H9 (cell line): ENCODE measurements at regions not wholly inside any gene's neighbourhood (a gene's known extent, or its start where the extent isn't known, plus 50 kb on each side); places are given as distances from the start of the nearest gene placed in this dataset.

Experiments
- DNase-seq: peaks from one replicate; pipeline ENCODE4 v3.0.0-alpha.2; 2017
- H2AFZ ChIP-seq: one replicate; pipeline ENCODE4 v1.6.1; 2013; ENCODE audit warnings: mild to moderate bottlenecking, low read length, control low read depth, moderate library complexity
- H2AK5ac ChIP-seq: 2 replicates; pipeline ENCODE4 v1.6.1; 2013; ENCODE audit warnings: low read length, control low read depth, mixed read lengths; ENCODE audit not compliant: insufficient read length
- H2BK120ac ChIP-seq: one replicate; pipeline ENCODE4 v1.6.1; 2013; ENCODE audit warnings: low read depth, mild to moderate bottlenecking, low read length, control low read depth, inconsistent platforms; ENCODE audit not compliant: poor library complexity, severe bottlenecking
- H2BK12ac ChIP-seq: 2 replicates; pipeline ENCODE4 v1.6.1; 2013; ENCODE audit warnings: low read length, control low read depth, mixed read lengths, low read depth; ENCODE audit not compliant: insufficient read length
- H2BK15ac ChIP-seq: 2 replicates; pipeline ENCODE4 v1.6.1; 2013; ENCODE audit warnings: low read depth, low read length, control low read depth
- H2BK20ac ChIP-seq: one replicate; pipeline ENCODE4 v1.6.1; 2013; ENCODE audit warnings: low read depth, mild to moderate bottlenecking, low read length, control low read depth, inconsistent platforms; ENCODE audit not compliant: poor library complexity, severe bottlenecking
- H2BK5ac ChIP-seq: 2 replicates; pipeline ENCODE4 v1.6.1; 2013; ENCODE audit warnings: low read length, control low read depth, mixed read lengths; ENCODE audit not compliant: insufficient read length
- H3K14ac ChIP-seq: 2 replicates; pipeline ENCODE4 v1.6.1; 2013; ENCODE audit warnings: low read length, control low read depth; ENCODE audit not compliant: insufficient read depth
- H3K18ac ChIP-seq: 2 replicates; pipeline ENCODE4 v1.6.1; 2013; ENCODE audit warnings: low read depth, mild to moderate bottlenecking, mixed read lengths, low read length, control low read depth; ENCODE audit not compliant: insufficient read length
- H3K23ac ChIP-seq: 2 replicates; pipeline ENCODE4 v1.6.1; 2013; ENCODE audit warnings: low read length, control low read depth, mixed read lengths, low read depth; ENCODE audit not compliant: insufficient read length
- H3K23me2 ChIP-seq: 2 replicates; pipeline ENCODE4 v1.6.1; 2013; ENCODE audit warnings: low read depth, mild to moderate bottlenecking, mixed read lengths, low read length, control low read depth; ENCODE audit not compliant: insufficient read length, poor library complexity, severe bottlenecking
- H3K27ac ChIP-seq: 2 replicates; pipeline ENCODE4 v1.5.1; 2013; ENCODE audit warnings: low read length, control low read depth, mixed read lengths, low read depth; ENCODE audit not compliant: insufficient read length
- H3K27me3 ChIP-seq: 2 replicates; pipeline ENCODE4 v1.6.1; 2013; ENCODE audit warnings: low read length, control low read depth, inconsistent platforms; ENCODE audit not compliant: insufficient read depth
- H3K4ac ChIP-seq: 2 replicates; pipeline ENCODE4 v1.6.1; 2013; ENCODE audit warnings: low read depth, mild to moderate bottlenecking, control low read depth, inconsistent platforms, low read length, moderate library complexity
- H3K4me1 ChIP-seq: 2 replicates; pipeline ENCODE4 v1.6.1; 2013; ENCODE audit warnings: low read length, control low read depth, inconsistent platforms; ENCODE audit not compliant: insufficient read depth
- H3K4me2 ChIP-seq: 2 replicates; pipeline ENCODE4 v1.6.1; 2013; ENCODE audit warnings: low read length, control low read depth, mixed read lengths; ENCODE audit not compliant: insufficient read length, insufficient read depth
- H3K56ac ChIP-seq: 2 replicates; pipeline ENCODE4 v1.6.1; 2013; ENCODE audit warnings: low read depth, mild to moderate bottlenecking, mixed read lengths, low read length, control low read depth; ENCODE audit not compliant: insufficient read length
- H3K79me1 ChIP-seq: 2 replicates; pipeline ENCODE4 v1.6.1; 2013; ENCODE audit warnings: low read depth, mild to moderate bottlenecking, moderate library complexity, low read length, control low read depth, inconsistent platforms; ENCODE audit not compliant: insufficient read depth, poor library complexity, severe bottlenecking
- H3K79me2 ChIP-seq: 2 replicates; pipeline ENCODE4 v1.6.1; 2013; ENCODE audit warnings: low read length, control low read depth, inconsistent platforms; ENCODE audit not compliant: insufficient read depth
- H3K9ac ChIP-seq: 2 replicates; pipeline ENCODE4 v1.6.1; 2013; ENCODE audit warnings: low read length, control low read depth, mixed read lengths; ENCODE audit not compliant: insufficient read length; ENCODE audit errors: extremely low read depth
- H3K9me3 ChIP-seq: one replicate; pipeline ENCODE4 v1.6.1; 2013; ENCODE audit warnings: low read depth, low read length, inconsistent platforms; ENCODE audit not compliant: control insufficient read depth
- H3T11ph ChIP-seq: one replicate; pipeline ENCODE4 v1.6.1; 2013; ENCODE audit warnings: mild to moderate bottlenecking, low read length, control low read depth, inconsistent platforms
- H4K20me1 ChIP-seq: one replicate; pipeline ENCODE4 v1.6.1; 2013; ENCODE audit not compliant: control insufficient read depth, insufficient read length, insufficient read depth
- H4K5ac ChIP-seq: 2 replicates; pipeline ENCODE4 v1.6.1; 2013; ENCODE audit warnings: low read depth, mild to moderate bottlenecking, mixed read lengths, low read length, control low read depth; ENCODE audit not compliant: insufficient read length
- H4K8ac ChIP-seq: replicated peaks from 2 replicates; pipeline ENCODE4 v1.6.1; 2013; ENCODE audit warnings: low read length, control low read depth, mixed read lengths, low read depth; ENCODE audit not compliant: insufficient read length
- H4K91ac ChIP-seq: 2 replicates; pipeline ENCODE4 v1.6.1; 2013; ENCODE audit warnings: low read depth, mild to moderate bottlenecking, moderate library complexity, mixed read lengths, low read length, control low read depth; ENCODE audit not compliant: insufficient read length
- H3K27ac Mint-ChIP-seq, 3 experiments: 2 replicates in 2 of 3; 3 replicates in 1 of 3; pipeline ENCODE4 v1.8.0; 2020 to 2021; ENCODE audit warnings: mixed read lengths in 3 of 3, mild to moderate bottlenecking in 1 of 3, moderate library complexity in 1 of 3
- H3K27me3 Mint-ChIP-seq: 2 replicates; pipeline ENCODE4 v1.8.0; 2021; ENCODE audit warnings: low read depth, mild to moderate bottlenecking, moderate library complexity, mixed read lengths
- H3K36me3 Mint-ChIP-seq, 3 experiments: 2 replicates in 2 of 3; 3 replicates in 1 of 3; pipeline ENCODE4 v1.8.0; 2020 to 2021; ENCODE audit warnings: low read depth in 3 of 3, mixed read lengths in 3 of 3; ENCODE audit not compliant: insufficient read depth in 1 of 3
- H3K4me1 Mint-ChIP-seq, 2 experiments: 2 replicates each; pipeline ENCODE4 v1.8.0; 2020; ENCODE audit warnings: mixed read lengths in 2 of 2
- H3K4me3 Mint-ChIP-seq, 2 experiments: 2 replicates in 1 of 2; 3 replicates in 1 of 2; pipeline ENCODE4 v1.8.0; 2020 to 2021; ENCODE audit warnings: mild to moderate bottlenecking in 2 of 2, mixed read lengths in 2 of 2, moderate library complexity in 1 of 2
- H3K9me3 Mint-ChIP-seq, 2 experiments: 2 replicates in 1 of 2; 3 replicates in 1 of 2; pipeline ENCODE4 v1.8.0; 2020; ENCODE audit warnings: mild to moderate bottlenecking in 2 of 2, mixed read lengths in 2 of 2, moderate library complexity in 1 of 2
- WGBS: extraction: QIAGEN DNeasy Blood & Tissue Kit; methylation state at CpG from one replicate; pipeline ENCODE4 v1.1.7; 2013; ENCODE audit warnings: missing lambda C conversion rate, low lambda C conversion rate, mixed read lengths; ENCODE audit not compliant: insufficient read length; ENCODE audit errors: extremely low coverage; 5-methylcytosine and 5-hydroxymethylcytosine counted together
- TF ChIP-seq, protein P1 (sequence below): fragments of 200-600 bp; sonication (generic); conservative IDR thresholded peaks from 3 replicates; pipeline ENCODE4 v1.8.0; 2021; ENCODE audit warnings: antibody characterized with exemption, mild to moderate bottlenecking

DNA sequence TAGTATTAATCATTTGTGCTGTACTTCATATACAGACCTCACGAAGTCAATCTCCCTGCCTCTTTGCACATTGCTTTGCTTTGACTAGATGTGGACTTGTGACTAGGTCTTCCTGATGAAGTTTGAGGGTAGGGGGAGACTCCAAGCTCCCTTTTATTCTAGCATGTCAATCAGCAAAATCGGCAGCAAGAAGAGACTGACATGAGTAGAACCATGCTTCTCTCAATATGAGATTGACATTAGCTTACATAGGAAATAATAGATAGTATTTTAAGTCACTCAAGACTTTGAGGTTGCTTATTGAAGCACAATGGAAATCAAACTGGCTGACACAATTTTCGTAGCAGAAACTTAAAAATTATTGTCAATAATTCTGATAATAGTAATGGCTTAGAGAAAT, 866.4 kb upstream of the ADAMTS5 start:
- H3K4me1 ChIP-seq = no peaks in the 10 kb centered on the region
- H4K5ac ChIP-seq = no peak overlapping the region
- Mint-ChIP-seq H3K36me3 (no peaks in the 10 kb centered on the region), H3K9me3 (peaks cover 0 to 4% of the 10 kb centered on the region in 2 experiments; a peak in 1 of 5 replicates), H3K27ac (no peak overlapping the region), H3K27me3 (no peaks in the 10 kb centered on the region), H3K4me3 (no peak overlapping the region), H3K4me1 (no peaks in the 10 kb centered on the region)
- H2BK5ac ChIP-seq = no peak overlapping the region
- no peak overlapping the region for H3K27ac ChIP-seq
- TF ChIP-seq, protein P1, sequence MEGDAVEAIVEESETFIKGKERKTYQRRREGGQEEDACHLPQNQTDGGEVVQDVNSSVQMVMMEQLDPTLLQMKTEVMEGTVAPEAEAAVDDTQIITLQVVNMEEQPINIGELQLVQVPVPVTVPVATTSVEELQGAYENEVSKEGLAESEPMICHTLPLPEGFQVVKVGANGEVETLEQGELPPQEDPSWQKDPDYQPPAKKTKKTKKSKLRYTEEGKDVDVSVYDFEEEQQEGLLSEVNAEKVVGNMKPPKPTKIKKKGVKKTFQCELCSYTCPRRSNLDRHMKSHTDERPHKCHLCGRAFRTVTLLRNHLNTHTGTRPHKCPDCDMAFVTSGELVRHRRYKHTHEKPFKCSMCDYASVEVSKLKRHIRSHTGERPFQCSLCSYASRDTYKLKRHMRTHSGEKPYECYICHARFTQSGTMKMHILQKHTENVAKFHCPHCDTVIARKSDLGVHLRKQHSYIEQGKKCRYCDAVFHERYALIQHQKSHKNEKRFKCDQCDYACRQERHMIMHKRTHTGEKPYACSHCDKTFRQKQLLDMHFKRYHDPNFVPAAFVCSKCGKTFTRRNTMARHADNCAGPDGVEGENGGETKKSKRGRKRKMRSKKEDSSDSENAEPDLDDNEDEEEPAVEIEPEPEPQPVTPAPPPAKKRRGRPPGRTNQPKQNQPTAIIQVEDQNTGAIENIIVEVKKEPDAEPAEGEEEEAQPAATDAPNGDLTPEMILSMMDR = no peak
- H3K27me3 ChIP-seq = no peaks in the 10 kb centered on the region
- no peak overlapping the region for H3K9ac ChIP-seq
- H4K91ac ChIP-seq = no peak overlapping the region
- no peak overlapping the region for H2AFZ ChIP-seq
- H3K14ac ChIP-seq = no peak overlapping the region
- H3K4ac ChIP-seq = no peak overlapping the region
- no peak overlapping the region for H3K4me2 ChIP-seq
- H3K18ac ChIP-seq = no peak overlapping the region
- H4K8ac ChIP-seq = no peak overlapping the region
- no peaks in the 10 kb centered on the region for H3K9me3 ChIP-seq
- no peak overlapping the region for H3T11ph ChIP-seq
- H3K79me2 ChIP-seq = no peaks in the 10 kb centered on the region
- no peak overlapping the region for H3K56ac ChIP-seq
- H2BK12ac ChIP-seq = no peak overlapping the region
- H2AK5ac ChIP-seq = no peak overlapping the region
- no peaks in the 10 kb centered on the region for H4K20me1 ChIP-seq
- no peaks in the 10 kb centered on the region for H3K23me2 ChIP-seq
- DNase-seq = no peak
- H2BK120ac ChIP-seq = no peak overlapping the region
- H3K79me1 ChIP-seq = no peaks in the 10 kb centered on the region
- H2BK20ac ChIP-seq = no peak overlapping the region
- no peak overlapping the region for H3K23ac ChIP-seq
- no CpG with 5 or more reads among the region's 3 CpGs for WGBS
- no peak overlapping the region for H2BK15ac ChIP-seq
